ENCODE measurements at regions not wholly inside any gene's neighbourhood (a gene's known extent, or its start where the extent isn't known, plus 50 kb on each side); places are given as distances from the start of the nearest gene placed in this dataset.
"Not testable (repeated sequence)": the region's sequence is repeated elsewhere in the genome, so short reads cannot be mapped to it uniquely, and the experiment has no call there.

DNA sequence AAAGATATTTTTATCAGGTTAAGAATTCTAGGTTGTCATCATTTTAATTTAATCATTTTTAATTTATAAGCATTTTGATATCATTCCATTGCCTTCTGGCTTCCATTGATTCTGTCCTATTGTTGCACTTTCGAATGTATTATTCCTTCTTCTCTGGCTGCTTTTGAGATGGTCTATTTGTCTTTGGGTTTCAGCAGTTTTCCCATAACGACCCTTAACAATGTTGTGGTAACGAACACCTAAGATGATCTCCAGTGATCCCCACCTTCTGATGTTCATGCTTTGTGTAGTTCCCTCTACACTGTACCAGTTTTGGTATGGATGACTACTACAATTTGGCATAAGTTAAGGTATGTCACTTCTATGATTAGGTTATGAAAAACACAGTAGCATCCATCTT, 59.9 kb downstream of the MINAR1 start:
- no peak for DNase-seq (ENCODE audit: low spot score)

- DNase-seq (ENCODE audit: low spot score) = no peak
These were observed 62.3 kb downstream of the MINAR1 start for GRCh38 chr15:79494384-79494909.

GRCh38 chr15:79494963-79495755, 63.0 kb downstream of the MINAR1 start:
- DNase-seq (ENCODE audit: low spot score) = no peak

DNA sequence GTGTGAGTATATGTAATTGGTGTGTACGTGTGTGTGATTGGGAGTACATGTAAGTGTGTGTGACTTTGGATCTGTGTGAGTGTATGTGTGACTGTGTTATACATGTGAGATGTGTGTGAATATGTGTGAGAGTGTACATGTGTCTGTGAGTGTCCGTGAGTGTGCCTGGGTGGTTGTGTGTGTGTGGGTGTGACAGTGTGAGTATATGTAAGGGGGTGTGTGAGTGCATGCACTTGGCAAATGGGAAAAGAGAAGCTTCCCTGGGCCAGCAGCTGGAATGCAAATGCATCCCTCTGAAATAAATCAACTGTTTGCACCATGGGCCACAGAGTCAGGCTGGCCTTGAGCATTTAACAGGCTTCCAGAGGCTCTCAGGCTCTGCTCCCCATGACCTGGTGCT, 63.6 kb downstream of the MINAR1 start:
- DNase-seq (ENCODE audit: low spot score) = no peak

GRCh38 chr15:79496838-79497237, 64.7 kb downstream of the MINAR1 start:
- DNase-seq (ENCODE audit: low spot score) = no peak

- no peak for DNase-seq (ENCODE audit: low spot score)
These were observed 69.0 kb downstream of the MINAR1 start for GRCh38 chr15:79501086-79501485.

DNA sequence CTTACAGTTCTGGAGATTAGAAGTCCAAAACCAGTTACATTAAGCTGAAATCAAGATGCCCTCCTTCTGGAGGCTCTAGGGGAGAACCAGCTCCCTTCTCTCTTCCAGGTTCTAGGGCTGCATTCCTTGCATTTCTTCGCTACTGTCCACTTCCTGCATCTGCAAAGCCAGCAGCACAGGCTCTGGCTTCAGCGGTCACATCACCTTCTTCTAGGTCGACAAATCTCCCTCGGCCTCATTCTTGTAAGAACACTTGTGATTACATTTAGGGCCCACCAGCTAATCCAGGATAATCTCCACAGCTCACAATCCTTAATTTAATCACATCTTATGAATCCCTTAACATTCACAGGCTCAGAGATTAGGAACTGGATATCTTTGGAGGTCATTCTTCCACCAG, 73.8 kb downstream of the MINAR1 start:
- DNase-seq (ENCODE audit: low spot score) = no peak

DNA sequence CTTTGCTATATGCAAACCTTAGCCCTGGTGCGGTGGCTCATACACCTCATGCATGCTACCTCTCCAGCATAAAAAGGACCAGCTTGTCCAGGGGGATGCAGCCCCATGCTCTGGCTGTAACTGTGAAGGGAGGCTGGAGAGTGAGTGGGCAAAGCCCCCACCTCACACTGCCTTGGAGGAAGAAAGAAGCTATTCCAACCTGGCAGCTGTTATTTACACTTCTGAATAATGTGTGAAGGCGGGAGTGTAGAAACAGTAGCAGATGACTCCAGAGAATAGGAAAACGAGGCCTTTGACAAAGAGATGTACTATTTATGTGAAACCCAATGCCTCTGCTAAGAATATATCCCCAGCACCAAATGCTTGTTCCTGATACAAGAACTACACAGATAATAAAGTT, 80.7 kb downstream of the MINAR1 start:
- not testable (repeated sequence) for DNase-seq (ENCODE audit: low spot score)

GRCh38 chr15:79513417-79513816, 81.3 kb downstream of the MINAR1 start:
- DNase-seq (ENCODE audit: low spot score) = no peak

DNA sequence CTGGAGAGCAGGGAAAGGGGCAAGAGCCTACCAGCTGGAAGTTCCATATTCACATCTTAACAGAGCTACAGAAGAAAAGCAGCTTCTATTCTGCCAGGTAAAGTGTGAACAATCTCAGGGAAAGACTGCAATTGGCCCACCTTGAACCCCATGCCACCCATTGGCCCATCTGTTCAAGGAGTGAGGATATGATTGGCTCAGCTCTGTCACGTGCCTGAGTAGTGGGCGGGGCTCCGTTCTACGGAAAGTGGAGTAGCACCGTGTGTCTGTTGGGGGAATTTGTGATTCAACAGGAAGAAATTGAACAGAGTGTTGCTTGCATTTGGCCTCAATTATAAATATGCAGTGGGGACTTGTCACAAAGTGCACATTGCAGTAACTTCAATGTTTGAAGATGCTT, 81.8 kb downstream of the MINAR1 start:
- no peak for DNase-seq (ENCODE audit: low spot score)

GRCh38 chr15:79515300-79516027, 83.3 kb downstream of the MINAR1 start:
- no peak for DNase-seq (ENCODE audit: low spot score)

GRCh38 chr15:79516155-79516554, 84.0 kb downstream of the MINAR1 start:
- no peak for DNase-seq (ENCODE audit: low spot score)

DNA sequence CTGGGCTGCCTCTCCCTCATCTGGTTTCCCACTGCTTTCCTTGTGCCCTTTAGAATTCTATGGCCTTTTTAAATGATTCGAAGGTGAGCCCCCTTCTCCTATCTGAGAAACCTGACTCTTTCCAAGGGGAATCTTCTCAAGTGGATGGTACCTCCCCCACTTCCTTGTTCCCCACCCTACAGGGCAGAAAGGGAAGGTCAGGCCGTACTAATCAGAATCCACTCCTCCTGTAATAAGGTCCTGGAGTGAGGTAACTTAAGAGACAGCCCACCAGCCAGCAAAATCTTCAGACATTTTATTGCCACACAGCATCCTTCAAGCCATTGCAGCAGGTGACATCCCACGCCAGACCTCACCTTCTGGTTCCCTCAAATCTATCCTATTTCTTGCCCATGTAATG, 84.5 kb downstream of the MINAR1 start:
- no peak for DNase-seq (ENCODE audit: low spot score)

GRCh38 chr15:79519628-79520027, 87.5 kb downstream of the MINAR1 start:
- DNase-seq (ENCODE audit: low spot score) = no peak

GRCh38 chr15:79520654-79521053, 88.5 kb downstream of the MINAR1 start:
- DNase-seq (ENCODE audit: low spot score) = no peak

DNA sequence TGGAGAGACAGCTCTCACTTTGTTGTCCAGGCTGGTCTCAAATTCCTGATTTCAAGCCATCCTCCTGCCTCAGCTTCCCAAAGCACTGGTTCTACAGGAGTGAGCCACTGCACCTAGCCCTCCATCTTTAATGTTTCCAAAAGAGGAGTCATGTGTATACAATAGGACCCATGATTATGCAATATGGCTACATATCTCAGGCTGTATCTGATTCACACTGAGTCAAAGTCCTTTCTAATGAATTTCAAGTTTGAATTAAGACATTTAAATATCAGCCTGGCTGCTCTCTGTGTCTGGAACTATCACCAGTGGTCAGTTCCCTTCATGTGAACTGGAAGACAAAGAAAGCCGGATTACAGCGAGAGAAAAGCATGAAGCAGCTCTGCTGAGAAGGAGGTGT, 90.5 kb downstream of the MINAR1 start:
- no peak for DNase-seq (ENCODE audit: low spot score)

DNA sequence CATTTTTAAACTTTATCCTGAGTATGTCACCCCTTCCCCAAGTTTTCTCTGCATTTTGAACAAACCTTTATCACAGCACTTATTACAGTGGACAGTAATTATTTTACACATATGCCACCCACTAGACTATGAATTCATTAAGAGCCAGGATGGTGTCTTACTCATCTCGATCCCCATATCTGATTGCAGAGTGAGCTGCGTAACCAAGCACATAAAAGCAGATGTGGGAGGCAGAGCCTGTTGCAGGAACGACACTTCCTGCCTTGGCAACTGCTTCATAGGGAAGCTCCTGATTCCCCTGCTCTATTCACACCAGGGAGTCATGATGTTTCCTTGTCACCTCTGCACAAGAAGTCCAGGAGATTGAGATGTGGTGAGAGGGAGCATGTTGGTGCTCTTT, 91.1 kb downstream of the MINAR1 start:
- no peak for DNase-seq (ENCODE audit: low spot score)

DNA sequence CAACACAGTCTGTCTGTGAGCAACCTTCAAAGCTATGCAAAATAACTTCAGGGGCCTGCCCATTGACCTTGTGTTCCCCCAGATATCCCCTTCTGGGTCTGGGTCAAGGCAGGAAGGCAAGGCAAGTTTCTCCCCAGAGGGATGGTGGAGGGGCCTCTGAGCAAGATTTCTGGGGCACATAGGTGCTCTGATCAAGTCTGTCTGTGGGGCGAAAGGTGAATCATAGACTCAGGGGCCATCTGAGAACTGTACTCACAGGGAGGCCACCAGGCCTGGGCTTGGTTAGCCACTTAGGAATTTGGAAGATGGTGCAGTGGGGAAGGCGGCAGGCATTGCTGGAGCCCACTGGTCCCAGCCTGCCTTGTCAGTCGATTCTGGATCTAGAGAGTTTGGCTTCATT, 92.4 kb downstream of the MINAR1 start:
- DNase-seq (ENCODE audit: low spot score) = no peak

- no peak for DNase-seq (ENCODE audit: low spot score)
These were observed 94.2 kb downstream of the MINAR1 start for GRCh38 chr15:79526376-79526775.

GRCh38 chr15:79527821-79528220, 95.7 kb downstream of the MINAR1 start:
- no peak for DNase-seq (ENCODE audit: low spot score)

- no peak for DNase-seq (ENCODE audit: low spot score)
These were observed 97.1 kb downstream of the MINAR1 start for GRCh38 chr15:79529157-79529785.

GRCh38 chr15:79535536-79535935, 103.4 kb downstream of the MINAR1 start:
- no peak for DNase-seq (ENCODE audit: low spot score)

DNA sequence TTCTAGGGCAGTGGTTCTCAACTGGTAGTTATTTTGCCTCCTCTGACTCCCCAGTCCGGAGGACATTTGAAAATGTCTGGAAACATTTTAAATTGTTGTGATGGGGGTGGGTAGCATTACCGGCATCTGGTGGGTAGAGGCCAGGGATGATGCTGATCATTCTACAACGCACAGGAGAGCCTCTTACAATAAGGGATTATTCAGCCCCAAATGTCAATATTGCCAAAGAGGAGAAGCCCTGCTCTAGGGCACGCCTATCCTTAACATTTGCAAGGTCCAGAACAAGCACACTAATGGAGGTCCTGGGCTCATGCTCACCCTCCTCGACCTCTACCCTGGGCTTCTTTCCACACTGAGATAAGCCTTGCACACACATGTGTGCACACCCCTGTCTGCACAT, 106.4 kb downstream of the MINAR1 start:
- no peak for DNase-seq (ENCODE audit: low spot score)

Measured in SW480 (cell line).